Small intestine (tissue), 7 donors: ENCODE measurements at regions not wholly inside any gene's neighbourhood (a gene's known extent, or its start where the extent isn't known, plus 50 kb on each side); places are given as distances from the start of the nearest gene placed in this dataset.
"Not testable (repeated sequence)": the region's sequence is repeated elsewhere in the genome, so short reads cannot be mapped to it uniquely, and the experiment has no call there.

Experiments used
- DNase-seq, 2 donors: peaks; one replicate each; pipeline versions ENCODE4 v3.0.0 to v3.0.0-alpha.2; 2013
- FAIRE-seq: peaks from 2 replicates; lab custom pipeline; 2012; peaks lifted over from hg19 to GRCh38; lab: Jason Lieb, UNC
- H3K27ac ChIP-seq, 3 donors: one replicate each; pipeline ENCODE4 v1.5.1; 2013; ENCODE audit warnings: low read length in 2 of 3, mild to moderate bottlenecking in 2 of 3, control low read depth in 1 of 3, inconsistent platforms in 1 of 3, low read depth in 1 of 3, moderate library complexity in 1 of 3
- H3K27me3 ChIP-seq, 3 donors: one replicate each; pipeline ENCODE4 v1.6.1; 2013; ENCODE audit warnings: low read length in 3 of 3, inconsistent platforms in 1 of 3; ENCODE audit not compliant: control insufficient read depth in 3 of 3, insufficient read depth in 3 of 3
- H3K36me3 ChIP-seq, 3 donors: one replicate each; pipeline ENCODE4 v1.6.1; 2013; ENCODE audit warnings: low read length in 3 of 3, inconsistent platforms in 1 of 3, low read depth in 1 of 3, mild to moderate bottlenecking in 1 of 3, moderate library complexity in 1 of 3; ENCODE audit not compliant: control insufficient read depth in 3 of 3, insufficient read depth in 2 of 3
- H3K4me1 ChIP-seq, 3 donors: one replicate each; pipeline ENCODE4 v1.6.1; 2013; ENCODE audit warnings: low read length in 2 of 3, inconsistent platforms in 1 of 3, low read depth in 1 of 3, mild to moderate bottlenecking in 1 of 3, moderate library complexity in 1 of 3; ENCODE audit not compliant: control insufficient read depth in 3 of 3, insufficient read depth in 2 of 3
- H3K4me3 ChIP-seq, 3 donors: one replicate each; pipeline ENCODE4 v1.5.1; 2013; ENCODE audit warnings: low read length in 3 of 3, control low read depth in 1 of 3, inconsistent platforms in 1 of 3, low read depth in 1 of 3, mild to moderate bottlenecking in 1 of 3, moderate library complexity in 1 of 3
- H3K9me3 ChIP-seq, 2 donors: one replicate each; pipeline ENCODE4 v1.6.1; 2013; ENCODE audit warnings: low read depth in 1 of 2, low read length in 1 of 2; ENCODE audit not compliant: control insufficient read depth in 2 of 2, insufficient read depth in 1 of 2
- WGBS, 3 donors: extraction: QIAGEN DNeasy Blood & Tissue Kit; methylation state at CpG; one replicate each; pipeline ENCODE4 v1.1.7; 2013; 5-methylcytosine and 5-hydroxymethylcytosine counted together
- donor health status: healthy with polysubstance abuse.
- donor health status: control.
- donor health status: control.
- donor health status: Bipolar disorder and iron deficiency.
- donor health status: healthy.

GRCh38 chr21:9737301-9737700, 784.1 kb upstream of the TPTE start:
- H3K4me3 ChIP-seq, H3K27me3 ChIP-seq, FAIRE-seq, DNase-seq, H3K27ac ChIP-seq, H3K4me1 ChIP-seq, H3K36me3 ChIP-seq: not testable (repeated sequence)
- WGBS, 3 donors: 62 to 79% (median 75%) methylated on average over 2 of the region's 2 CpGs
- H3K9me3 ChIP-seq: peaks cover 10 to 26% of the 10 kb centered on the region in 2 donors

GRCh38 chr21:9737871-9738515, 783.4 kb upstream of the TPTE start:
- H3K9me3 ChIP-seq: peaks cover 10 to 26% of the 10 kb centered on the region in 2 donors
- WGBS, 3 donors: 57 to 67% (median 61%) methylated on average over 5 of the region's 5 CpGs
- not testable (repeated sequence) for FAIRE-seq

GRCh38 chr21:9738527-9738926, 782.9 kb upstream of the TPTE start:
- no peak overlapping the region for H3K4me3 ChIP-seq
- H3K4me1 ChIP-seq: no peaks in the 10 kb centered on the region
- H3K27me3 ChIP-seq: no peaks in the 10 kb centered on the region
- DNase-seq (no peak), FAIRE-seq (no peak)
- no peak overlapping the region for H3K27ac ChIP-seq
- no peaks in the 10 kb centered on the region for H3K36me3 ChIP-seq
- WGBS, 3 donors: 48 to 61% (median 51%) methylated on average over 2 of the region's 2 CpGs
- H3K9me3 ChIP-seq: peaks cover 10 to 26% of the 10 kb centered on the region in 2 donors

More at GRCh38 chr21:9737871-9738515, 783.4 kb upstream of the TPTE start:
- H3K4me1 ChIP-seq, H3K27ac ChIP-seq, H3K27me3 ChIP-seq, H3K36me3 ChIP-seq, H3K4me3 ChIP-seq, DNase-seq: not testable (repeated sequence)

DNA sequence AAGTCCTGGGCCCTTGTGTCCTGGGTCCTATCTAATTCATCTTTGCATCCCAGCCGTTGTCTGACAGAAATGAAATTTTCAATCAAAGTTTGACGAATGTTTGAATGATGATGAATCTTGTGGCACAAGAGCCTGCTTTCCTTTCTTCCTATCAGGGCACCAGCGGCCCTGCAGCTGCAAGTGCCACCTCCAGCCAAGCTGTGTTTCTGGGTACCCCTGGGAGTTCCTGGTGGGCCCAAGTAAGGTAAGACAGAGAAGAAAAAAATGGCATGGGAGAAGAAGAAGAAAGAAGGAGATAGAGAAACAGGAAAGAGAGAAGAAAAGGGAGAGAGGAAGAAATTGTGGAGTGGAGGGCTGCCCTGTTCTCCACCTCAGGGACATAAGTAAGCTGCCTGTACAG, 782.1 kb upstream of the TPTE start:
- Histone ChIP-seq H3K27ac (no peak overlapping the region), H3K27me3 (no peaks in the 10 kb centered on the region), H3K36me3 (no peaks in the 10 kb centered on the region), H3K4me1 (no peaks in the 10 kb centered on the region), H3K9me3 (peaks cover 10 to 24% of the 10 kb centered on the region in 2 donors), H3K4me3 (no peak overlapping the region)
- WGBS, 3 donors: 55 to 63% (median 61%) methylated on average over 3 of the region's 3 CpGs
- DNase-seq: no peak
- FAIRE-seq: no peak

GRCh38 chr21:9740177-9740941, 781.0 kb upstream of the TPTE start:
- FAIRE-seq, H3K4me3 ChIP-seq, H3K27me3 ChIP-seq, DNase-seq, H3K4me1 ChIP-seq, H3K36me3 ChIP-seq, H3K27ac ChIP-seq: not testable (repeated sequence)
- 73 to 78% (median 73%) methylated on average over 8 of the region's 8 CpGs for WGBS, 3 donors
- peaks cover 9 to 24% of the 10 kb centered on the region in 2 donors for H3K9me3 ChIP-seq

DNA sequence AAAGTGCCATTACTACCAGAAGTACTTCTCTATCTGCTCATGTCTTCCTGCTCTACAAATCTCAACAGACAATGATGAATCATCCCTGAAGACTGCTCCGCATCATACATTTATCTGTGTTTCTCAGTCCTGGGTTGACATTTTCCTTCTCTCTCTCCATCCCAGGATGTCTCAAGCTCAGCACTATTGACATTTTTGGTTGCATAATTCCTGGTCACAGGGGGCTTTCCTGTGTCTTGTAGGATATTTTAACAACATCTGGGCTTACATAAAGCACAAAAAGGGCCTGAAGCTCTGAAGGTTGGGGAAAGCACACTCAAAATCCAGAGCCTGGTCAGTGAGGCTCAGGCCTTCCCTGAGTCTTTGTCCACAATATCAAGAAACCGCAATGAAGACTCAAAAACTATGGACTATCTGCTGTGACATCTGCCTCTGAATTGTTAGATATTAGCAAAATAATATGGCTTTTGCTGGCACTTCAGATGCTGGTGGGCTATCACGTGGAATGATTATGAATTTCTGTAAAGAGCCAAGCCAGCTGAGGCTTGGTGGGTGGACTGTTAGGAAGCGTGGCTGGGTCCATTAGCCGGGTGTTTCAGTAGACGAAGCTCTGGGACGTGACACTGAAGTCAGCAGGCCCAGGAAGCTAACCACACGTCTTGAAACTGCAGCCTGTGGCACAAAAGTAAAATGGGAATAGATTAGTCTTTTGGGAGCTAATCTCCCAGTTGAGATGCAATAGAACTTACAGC, 780.2 kb upstream of the TPTE start:
- not testable (repeated sequence) for FAIRE-seq, H3K36me3 ChIP-seq, H3K27ac ChIP-seq, H3K4me3 ChIP-seq, H3K4me1 ChIP-seq, H3K27me3 ChIP-seq, DNase-seq
- 67 to 70% (median 68%) methylated on average over 8 of the region's 8 CpGs for WGBS, 3 donors
- H3K9me3 ChIP-seq: peaks cover 8 to 22% of the 10 kb centered on the region in 2 donors

DNA sequence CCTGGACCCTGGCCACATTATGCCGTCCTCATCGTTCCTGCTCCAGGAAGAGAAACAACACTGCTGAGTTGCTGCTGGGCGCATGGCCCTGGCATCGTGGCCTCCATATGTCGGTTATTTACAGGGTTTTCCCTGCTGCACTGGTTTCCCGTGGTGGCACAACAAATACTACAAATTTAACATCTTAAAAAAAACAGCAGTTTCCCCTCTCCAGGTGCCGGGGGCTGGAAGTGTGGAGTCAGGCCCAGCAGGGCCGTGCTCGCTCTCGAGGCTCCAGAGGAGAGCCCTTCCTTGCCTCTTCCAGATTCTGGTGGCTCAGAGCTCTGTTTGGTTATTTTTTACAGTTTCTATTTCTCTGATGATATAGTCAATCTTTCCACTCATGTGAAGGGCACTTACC, 777.8 kb upstream of the TPTE start:
- not testable (repeated sequence) for H3K4me1 ChIP-seq, FAIRE-seq, H3K4me3 ChIP-seq, DNase-seq, H3K36me3 ChIP-seq, H3K27me3 ChIP-seq, H3K27ac ChIP-seq
- H3K9me3 ChIP-seq: peaks cover 7 to 15% of the 10 kb centered on the region in 2 donors
- WGBS, 3 donors: 86 to 88% (median 86%) methylated on average over 10 of the region's 10 CpGs

GRCh38 chr21:9744166-9744565, 777.2 kb upstream of the TPTE start:
- H3K4me1 ChIP-seq, H3K36me3 ChIP-seq, H3K9me3 ChIP-seq, H3K27ac ChIP-seq, H3K27me3 ChIP-seq, FAIRE-seq, H3K4me3 ChIP-seq, DNase-seq: not testable (repeated sequence)
- WGBS, 3 donors: 18 to 38% (median 36%) methylated on average over 4 of the region's 4 CpGs
